ENCODE measurements at regions not wholly inside any gene's neighbourhood (a gene's known extent, or its start where the extent isn't known, plus 50 kb on each side); places are given as distances from the start of the nearest gene placed in this dataset.

DNA sequence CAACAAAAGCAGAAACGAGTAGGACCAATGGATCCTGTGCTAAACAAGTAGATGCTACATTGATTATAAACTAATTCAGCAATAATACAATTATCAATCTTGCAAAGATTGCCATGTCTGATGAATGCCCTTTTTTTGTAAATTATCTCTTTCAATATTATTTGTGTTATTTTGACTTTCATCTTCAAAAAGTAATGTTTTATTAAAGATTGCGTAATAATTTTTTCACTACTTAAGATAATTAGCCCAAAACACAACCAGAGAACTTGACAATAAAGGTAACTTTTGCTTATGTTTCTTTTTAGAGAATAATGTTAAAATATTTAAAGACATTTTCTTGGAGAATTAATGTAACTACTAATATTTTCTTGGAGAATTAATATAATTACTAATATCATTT, 553.8 kb upstream of the VSTM2A start:
- no peak for DNase-seq

DNA sequence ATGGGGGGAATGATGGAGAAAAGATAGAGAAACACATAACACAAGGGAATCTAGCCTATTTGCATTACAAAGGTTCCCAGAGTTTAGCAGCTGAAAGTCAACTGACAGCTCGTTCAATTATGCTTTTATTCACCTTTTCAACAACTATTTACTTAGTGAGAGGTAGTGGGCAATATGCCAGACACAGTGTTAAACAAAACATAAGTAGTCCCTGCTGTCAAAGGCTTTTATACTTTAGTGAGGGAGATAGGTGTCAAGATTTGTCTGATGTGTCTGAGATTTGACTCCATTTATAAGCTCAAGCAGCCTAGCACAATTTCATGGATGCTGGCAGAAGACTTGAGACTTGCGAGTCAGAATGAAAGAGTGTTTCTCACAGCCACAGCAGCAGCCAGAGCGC, 549.0 kb upstream of the VSTM2A start:
- no peak for DNase-seq

DNA sequence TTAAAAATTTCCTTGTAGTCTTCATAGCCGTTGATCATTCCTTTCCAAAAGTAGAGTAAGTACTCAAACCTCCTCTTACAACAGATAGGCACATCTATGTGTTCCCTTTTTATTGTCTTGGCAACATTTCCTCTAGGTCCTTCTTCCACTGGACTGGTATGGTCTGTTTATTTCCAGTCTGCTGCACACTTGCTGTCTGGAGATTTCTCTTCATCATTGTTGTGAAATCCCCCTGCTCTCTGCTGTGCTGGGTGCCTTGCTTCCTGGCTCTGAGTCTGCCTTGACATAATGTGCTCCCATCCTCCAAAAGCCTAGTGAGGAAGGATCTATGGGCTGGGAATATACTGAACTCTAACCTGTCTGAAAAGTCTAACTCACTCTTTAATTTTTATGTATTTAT, 545.3 kb upstream of the VSTM2A start:
- no peak for DNase-seq

DNA sequence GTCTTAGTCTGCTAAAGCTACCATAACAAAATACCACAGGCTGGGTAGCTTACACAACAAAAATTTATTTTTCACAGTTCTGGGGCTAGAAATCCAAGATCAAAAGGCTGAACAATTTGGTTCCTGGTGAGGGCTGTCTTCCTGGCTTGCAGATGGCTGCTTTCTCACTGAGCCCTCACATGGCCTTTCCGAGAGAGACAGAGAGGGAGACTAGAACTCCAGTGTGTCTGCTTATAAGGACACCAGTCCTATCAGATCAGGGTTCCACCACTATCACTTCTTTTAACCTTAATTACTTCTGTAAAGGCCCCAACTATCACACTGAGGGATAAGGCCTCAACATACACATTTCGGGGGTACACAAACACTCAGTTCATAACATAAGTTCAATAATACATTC, 527.4 kb upstream of the VSTM2A start:
- DNase-seq, result no peak

DNA sequence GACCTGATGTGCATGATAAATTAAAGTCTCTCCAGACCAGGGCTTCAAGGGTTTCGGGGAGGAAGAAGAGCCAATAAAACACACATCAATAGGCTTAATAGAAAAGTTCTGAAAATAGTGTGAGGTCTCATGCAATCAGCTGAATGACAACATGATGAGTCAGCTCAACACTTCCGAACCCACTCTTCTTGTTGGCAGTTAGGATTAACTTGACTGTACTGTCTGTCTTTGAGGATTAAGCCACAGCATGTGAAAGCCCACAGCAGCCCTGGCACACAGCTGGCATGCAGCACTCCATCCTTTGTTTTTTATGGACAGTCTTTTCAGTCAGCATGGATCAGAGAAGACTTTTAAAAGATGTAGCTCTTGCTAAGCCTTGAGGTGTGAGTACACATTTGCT, 526.9 kb upstream of the VSTM2A start:
- no peak for DNase-seq

DNA sequence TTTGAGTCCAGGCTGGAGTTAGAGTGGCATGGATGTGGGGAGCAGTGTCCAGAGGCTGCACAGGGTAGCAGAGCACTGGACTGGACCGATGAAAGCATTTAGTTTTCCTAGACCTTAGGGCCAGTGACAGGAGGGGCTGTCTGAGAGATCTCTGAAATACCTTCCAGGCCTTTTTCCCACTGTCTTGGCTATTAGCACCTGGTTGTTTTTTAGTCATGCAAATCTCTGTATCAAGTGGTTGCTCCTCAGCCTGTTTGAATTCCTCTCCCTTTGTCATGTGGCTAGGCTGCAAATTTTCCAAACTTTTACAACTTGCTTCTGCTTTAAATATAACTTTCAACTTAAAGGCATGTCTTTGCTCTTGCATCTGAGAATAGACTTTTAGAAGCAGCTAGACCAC, 504.3 kb upstream of the VSTM2A start:
- DNase-seq, result no peak

DNA sequence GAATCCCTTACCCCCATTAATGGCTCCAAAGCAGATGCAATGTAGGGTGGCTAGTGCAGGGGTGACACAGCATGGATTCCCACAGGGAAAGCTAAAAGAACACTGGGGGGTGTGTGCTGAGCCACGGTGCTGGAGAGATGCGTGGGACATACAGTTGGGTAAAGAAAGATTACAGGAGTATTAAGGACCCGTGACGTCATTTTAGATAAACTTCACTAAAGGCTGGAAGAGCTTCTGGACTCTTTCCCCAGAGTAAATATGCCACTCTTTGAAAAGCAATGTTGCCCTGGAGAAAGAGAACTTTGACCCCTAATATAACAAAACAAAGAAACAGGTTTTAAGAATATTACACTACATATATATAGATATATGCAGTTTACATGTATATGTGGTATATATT, 481.5 kb upstream of the VSTM2A start:
- DNase-seq, result no peak

DNA sequence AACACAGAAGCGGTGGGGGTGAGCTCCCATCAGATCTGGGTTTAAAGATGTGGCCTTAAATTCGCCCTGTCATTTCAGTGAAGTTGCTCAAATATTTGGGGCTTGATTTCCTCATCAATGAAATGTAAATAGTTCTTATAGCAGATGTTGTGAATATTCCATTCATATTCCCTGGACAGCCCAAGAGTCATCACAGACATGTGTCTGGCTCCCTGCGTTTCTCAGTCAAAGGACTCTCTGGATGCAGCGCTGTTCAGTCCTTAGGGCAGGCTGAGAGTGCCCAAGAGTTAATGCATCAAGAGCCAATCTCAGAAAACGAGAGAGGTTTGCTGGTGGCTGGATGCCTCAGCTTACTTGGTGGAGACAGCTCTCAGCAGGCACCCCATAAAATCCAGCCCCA, 475.5 kb upstream of the VSTM2A start:
- no peak for DNase-seq

DNA sequence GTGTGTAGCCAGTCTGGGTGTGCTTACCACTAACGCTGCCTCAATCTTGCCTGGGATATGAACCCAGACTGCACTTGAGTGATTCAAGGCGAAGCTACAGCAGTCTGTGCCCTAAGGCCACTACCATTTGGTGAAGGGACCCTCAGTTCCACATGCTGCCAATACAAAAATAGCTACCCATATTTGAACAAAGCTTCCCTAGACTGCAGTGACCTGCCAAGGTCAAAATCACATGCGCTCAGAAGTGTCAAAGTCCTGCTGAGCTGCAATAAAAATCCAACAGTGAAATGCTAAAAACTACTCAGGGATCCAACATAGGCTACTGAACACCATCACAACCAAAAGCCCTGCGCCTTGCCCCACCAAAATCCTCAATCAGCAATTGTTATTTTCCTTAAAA, 472.3 kb upstream of the VSTM2A start:
- no peak for DNase-seq

DNA sequence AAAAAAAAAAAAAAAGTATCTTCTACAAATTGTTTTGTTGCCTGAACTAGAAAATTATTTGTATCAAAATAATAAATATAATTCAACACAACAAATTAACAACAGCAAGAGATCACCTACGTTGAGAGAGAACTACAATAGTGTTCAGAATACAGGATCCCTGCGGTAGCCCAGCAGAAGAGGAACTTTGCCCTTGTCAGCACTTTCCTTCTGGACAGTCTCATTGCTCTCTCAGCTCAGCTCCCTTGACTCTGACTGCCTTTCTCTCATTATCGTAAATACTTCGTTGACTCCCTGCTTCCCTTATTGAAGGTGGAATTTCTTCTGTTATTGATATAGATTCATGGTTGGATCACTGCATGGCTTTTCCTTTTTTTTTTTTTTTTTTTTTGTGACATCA, 469.5 kb upstream of the VSTM2A start:
- no peak for DNase-seq

DNA sequence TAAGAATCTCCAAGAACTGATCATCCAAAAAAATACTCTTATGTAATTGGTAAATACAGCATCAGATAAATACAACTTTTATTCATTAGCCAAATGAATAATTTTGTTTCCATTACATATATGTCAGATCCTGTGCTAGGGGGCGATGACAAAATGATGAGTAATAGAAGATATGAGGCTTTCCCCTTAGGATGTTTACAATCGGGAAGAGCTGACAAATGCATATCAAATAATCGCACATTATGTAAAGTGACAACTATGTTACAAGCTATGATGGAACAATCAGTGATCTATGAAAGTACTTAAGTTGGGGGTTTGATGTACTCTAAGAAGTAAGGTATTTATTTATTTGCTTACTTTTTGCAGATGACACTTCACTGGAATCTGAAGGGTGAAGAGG, 465.6 kb upstream of the VSTM2A start:
- no peak for DNase-seq

DNA sequence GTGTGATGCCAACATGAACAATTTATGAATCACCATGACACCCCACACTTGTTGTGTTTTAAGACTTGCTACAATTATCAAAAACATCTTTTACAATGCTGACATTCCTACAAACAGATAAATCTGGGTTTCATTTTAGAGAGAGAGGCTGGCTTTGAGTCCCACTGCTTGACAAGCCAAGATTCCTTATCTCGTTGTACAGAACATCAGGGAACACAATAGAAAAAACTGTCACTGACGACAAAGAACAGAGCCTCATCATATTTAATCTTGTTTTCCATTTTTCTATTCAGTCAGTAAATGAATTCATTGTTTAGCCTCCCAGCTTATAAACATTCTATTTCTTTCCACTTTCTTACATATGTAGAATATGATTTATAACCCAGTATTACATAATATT, 461.6 kb upstream of the VSTM2A start:
- DNase-seq, result no peak

DNA sequence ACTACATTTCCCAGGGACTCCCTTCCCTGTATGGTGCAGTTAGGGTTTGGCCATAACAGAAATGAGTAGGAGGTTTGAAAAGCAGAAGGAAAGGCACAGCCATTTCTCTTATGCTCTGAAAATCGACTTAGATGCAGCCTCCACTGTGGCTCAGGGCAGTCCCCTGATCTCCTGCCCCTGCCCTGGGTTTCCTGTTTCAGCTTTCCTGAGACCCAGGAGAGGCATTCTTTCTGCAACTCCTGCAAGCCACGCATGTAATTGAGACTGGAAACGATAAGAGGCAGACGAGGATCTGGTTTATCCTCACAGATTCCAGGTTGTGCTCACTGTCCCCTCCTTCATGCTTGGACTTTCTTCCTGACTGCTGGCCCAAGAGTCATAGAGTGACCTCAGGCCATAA, 461.2 kb upstream of the VSTM2A start:
- no peak for DNase-seq

DNA sequence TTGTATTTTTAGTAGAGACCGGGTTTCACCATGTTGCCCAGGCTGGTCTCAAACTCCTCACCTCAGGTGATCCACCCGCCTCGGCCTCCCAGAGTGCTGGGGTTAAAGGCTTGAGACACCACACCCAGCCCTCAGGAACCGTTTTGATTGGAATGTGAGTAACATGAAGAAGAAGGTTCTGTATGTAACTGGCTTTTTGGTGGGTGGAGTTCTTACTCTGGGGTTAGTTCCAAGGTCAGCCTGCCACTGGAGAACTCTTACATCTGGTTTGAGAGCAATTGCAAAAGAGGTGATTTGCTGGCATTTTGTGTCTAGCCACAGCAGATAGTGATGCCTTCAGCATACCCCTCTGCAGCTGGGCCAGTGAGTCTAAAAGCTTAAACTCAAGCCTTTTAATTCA, 457.8 kb upstream of the VSTM2A start:
- DNase-seq, result no peak

DNA sequence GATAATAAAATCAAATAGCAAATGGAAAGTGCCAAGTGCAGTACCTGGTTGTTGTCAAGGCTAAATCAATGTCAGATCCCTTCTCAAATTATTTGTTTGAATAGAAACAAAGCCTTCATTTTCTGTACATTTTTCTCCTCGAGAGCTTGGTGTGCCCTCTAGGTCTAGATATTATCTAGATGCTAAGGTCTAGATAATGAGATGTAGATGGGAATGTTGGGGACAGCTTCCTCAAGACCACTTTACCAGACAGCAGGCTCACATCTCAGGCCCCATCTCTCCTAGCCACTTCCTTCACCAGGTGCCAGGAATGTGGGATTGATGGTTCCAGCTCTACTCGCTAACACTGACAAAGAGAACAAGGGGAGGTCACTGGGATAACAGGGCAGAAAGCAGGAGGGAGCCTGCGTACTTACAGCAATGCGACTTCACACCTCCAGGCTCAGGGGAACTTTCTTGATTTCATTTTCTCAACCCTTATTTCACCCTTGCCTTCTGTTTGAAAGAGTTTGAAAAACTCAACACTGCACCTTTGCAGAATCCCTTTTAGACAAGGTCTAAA, 451.4 kb upstream of the VSTM2A start:
- no peak for DNase-seq

DNA sequence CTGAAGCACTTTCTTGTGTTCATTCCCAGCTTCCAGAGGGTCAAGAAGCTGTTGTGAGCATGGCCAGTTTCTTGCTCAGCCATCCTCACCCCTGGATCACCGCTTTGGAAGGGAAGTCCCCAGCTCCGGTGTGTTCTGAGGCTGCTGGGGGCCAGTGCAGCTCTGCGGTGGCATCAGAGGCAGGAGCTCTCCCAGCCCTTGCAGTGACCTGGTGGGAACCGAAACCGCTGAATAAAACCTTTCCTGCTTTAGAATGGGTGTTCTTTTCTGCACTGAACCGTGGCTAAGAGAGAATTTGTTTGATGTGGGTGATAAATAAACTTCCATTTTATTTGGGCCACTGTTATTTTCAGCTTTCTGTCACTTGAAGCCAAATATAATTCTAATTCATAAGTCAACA, 450.9 kb upstream of the VSTM2A start:
- no peak for DNase-seq

DNA sequence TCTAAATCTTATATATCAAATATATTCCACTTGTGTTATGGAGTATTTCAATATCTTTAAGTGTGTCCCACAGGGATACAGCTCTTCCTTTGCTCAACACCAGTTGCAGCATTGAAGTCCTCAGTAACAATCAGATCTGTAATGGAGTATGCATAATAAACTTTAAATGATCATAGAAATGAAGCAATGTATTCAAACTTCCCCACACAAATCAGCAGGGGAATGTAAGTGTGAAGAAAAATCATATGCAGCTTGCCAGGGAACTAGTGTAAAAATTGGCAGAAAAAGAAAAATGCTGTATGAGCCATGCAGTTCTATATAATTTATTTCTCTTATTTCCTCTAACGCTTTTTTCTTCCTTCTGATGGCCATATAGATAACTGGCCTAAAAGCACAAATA, 444.3 kb upstream of the VSTM2A start:
- DNase-seq, result no peak

DNA sequence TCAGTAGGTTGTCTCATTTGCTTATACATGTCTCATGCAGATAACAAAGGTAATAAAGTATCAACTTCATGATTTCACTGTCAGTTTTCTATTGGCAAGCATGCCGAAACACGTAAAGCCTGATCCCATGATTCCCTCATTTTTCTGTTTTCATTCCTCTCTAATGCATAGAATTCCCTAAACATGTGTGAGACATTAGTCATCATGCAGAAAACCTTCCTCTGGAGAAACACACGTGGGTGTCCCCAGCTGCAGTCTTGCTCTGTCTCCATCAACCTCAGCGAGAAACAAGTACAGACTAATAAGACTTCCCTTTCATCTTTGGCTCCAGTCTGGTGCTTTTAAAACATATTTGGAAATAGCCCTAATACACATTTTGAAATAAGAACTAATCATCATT, 432.7 kb upstream of the VSTM2A start:
- no peak for DNase-seq

DNA sequence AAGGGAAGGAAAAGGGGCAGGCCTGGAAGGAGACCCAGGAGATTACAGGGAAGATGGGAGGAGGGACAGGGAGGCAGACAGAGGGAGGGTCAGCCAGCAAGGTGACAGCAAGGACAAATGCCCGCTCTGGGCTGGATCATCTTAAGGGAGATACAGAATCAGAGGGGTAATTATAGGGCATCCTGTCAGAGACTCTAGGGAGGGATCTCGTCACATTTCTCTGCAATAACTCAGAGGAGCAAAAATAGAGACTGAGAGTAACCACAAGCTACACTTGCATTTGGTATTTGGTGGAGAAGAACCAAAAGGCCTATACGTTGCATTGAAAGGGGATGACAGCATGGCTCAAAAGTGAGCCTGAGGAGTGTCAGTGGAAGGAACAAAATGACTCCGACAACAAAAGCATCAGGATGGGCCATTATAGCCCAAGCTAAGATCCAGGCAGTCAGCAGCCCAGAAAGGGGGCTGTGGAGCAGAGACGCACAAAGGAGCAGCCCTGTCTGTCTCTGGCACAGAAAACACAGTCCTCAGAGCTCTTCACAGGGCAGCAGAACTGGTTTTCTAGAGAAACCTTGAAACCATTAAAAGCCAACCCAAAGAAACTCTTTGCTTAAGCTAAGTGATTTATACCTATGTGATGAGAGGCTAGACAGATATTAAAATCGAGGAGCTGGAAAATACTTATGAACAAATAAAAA, 430.2 kb upstream of the VSTM2A start:
- DNase-seq, result no peak

DNA sequence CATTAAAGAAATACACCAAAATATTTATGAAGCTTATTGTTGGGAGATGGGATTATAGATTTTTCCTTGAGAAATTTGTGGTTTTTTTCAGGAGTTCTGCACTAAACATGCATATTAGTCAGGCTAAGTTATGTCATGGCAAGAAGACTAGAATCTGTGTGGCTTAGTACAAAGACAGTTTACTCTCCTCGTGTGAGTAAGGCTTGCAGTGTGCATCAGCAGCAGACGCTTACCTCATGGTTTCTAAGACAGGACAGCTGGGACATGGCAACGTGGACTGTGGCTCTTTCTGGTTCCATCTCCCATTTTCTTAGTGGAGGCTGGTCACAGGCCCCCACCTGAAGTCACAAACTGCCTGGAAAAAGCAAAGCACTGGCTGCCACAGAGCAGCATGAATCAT, 429.6 kb upstream of the VSTM2A start:
- no peak for DNase-seq

DNA sequence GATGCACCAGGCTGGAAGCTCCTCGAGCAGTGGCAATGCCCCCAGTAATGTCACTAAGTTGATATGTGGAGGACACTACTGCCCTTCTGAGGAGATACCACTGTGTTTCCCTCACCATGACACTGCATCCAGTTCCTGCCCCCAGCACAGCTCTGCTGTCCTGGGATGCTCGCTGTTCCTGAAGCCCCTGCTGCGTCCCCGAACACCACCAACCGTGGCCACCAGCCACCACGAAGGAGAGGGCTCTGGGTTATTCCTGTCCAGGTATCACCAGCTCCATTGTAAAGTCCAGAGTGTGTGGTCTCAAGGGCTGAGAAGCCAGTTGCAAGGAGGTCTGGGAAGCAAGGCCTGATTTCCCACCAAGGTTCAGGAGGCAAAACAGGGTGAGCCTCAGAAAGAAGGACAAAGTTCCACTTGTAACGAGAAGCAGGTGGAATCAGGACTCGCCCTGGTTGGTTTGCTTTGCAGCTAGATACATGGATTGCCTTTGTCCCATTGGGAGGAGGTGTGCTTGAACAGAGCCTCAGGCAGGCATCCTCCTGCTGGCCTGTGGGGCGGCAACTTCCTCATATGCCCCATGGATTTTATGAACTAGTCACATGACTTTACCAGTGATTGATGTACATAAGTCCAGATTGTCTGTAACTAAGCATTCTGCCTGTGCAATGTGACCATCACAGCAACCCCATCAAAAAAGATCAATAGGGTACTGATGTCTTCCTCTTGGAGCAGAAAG, 427.0 kb upstream of the VSTM2A start:
- DNase-seq, result no peak

DNA sequence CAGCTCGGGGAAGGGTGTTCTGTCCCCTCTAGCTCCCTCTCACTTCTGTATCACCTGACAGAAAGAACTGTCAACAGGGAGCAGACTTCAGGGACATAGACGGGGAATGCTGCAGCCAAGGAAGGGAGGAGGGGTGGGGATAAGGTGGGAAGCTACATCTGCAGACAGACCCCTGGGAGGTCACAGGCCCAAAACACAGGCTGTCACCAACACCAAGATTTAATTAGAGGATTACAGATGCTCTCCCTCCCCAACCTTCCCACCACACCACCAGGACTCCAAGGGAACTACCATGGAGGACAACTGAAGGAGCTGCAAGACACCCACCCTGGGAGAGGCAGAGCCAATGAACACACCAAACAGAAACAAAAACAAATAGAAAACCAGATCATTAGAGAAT, 425.2 kb upstream of the VSTM2A start:
- no peak for DNase-seq

DNA sequence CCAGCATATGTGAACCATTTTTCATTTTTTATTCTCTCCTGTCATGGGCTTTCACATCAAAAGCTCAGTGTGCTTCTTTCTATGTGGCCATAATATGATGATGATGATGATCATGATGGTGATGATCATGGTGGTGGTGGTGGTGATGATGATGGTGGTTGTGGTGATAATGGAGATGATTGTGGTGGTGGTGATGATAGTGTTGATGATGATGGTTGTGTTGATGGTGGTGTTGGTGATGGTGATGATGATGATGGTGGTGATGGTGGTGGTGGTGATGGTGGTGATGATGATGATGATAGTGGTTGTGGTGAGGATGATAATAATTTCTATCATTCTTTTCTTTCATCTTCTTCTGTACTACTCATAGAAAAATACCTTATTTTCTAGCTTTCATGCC, 413.1 kb upstream of the VSTM2A start:
- no peak for DNase-seq

DNA sequence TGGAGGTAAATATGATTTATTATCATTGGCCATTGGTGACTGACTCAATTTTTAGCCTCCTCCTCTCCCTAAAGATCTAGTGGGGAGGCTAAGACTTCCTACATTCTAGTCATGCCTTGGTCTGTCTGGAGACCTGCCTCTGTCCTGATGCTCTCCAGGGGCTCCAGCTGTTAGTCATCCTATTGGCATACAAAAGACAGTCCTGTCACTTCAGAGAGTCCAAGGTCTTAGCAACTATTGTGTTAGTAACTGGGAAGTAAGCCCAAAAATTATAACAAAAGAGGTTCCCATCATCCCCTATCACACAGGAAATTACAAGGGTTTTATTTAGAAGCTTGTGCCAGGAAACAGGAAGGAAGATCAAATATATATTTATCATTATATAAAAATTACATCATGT, 400.6 kb upstream of the VSTM2A start:
- DNase-seq, result no peak

DNA sequence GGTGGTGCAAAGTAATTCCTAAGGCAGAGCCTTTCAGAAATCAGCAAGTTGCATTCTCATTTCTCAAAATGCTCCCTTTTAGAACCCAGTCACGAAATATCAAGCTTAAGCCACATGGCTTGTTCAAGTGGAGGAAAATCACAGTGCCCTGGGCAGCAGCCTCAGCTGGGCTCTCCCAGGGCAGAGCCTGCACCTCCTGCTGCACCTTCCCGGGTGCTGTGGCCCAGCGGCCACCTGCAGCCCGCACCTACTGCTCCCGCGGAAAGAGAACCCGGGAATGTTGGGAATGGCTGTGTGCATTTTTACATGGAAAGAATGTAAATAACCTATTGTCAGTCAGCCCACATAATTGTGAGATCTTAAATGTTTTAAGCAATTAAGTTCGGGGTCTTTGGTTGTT, 396.5 kb upstream of the VSTM2A start:
- DNase-seq, result no peak

All from activated CD4-positive, alpha-beta T cell treated with anti-CD3 and anti-CD28 coated beads, Interleukin-2, amount 50 U/mL, for 16 hours (primary cell).